GM18861 (cell line): ENCODE measurements at regions not wholly inside any gene's neighbourhood (a gene's known extent, or its start where the extent isn't known, plus 50 kb on each side); places are given as distances from the start of the nearest gene placed in this dataset.
"Not testable (repeated sequence)": the region's sequence is repeated elsewhere in the genome, so short reads cannot be mapped to it uniquely, and the experiment has no call there.

Experiments used
- ATAC-seq: cut with Tn5 transposase; IDR thresholded peaks from one replicate; pipeline ENCODE4 v1.9.1; 2021; ENCODE audit not compliant: unreplicated experiment

DNA sequence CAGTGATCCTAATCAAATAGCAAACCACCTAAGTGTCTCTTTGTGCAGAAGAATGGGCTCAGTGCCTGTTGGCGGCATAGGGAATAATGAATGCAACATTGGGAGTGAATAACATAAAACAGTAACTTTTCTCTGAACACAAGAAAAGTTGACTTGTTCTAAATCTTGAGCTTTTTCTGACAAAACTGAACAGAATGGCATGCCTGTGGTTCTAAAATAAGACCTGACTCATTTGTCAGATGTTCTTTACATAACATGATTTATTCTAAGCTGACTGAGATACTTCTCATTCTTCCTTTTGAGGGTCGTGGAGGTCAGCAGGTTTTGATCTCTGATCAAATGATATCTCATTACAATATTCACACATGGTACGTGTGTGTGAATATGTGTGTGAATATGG, 165.4 kb upstream of the WDR1 start:
- ATAC-seq: no peak

DNA sequence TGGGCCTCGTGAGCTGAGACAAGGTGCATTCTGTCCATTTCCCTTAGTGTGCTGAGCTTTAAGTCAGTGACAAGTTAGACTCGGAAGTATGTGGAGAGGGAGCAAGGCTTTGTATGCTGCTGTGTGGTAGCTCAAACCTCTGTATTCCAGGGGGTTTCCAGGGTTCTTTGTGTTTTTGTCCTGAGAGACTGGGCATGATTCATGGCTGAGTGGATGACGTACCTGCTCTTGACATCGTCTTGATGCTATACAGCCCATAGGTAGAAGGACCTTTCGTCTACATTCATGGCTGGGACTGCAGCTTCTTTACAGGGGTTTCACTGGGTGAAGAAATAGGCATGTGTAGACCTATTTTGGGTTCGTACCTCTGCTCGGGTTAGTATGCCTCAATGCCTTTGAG, 162.7 kb upstream of the WDR1 start:
- ATAC-seq: no peak

DNA sequence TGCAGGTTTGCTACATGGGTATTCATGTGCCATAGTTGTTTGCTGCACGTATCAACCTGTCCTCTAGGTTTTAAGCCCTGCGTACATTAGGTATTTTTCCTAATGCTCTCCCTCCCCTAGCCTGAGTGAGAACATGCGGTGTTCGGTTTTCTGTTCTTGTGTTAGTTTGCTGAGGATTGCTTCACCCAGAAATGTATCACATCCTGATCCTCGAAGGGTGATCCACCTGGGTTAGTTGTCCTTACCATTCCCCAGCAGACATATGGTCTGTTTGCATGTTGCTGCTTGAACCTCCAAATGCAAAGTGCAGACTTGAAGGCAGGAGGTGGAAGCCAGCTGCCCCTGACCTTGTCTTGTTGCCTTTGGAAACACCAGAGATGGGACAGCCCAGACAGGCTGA, 161.5 kb upstream of the WDR1 start:
- ATAC-seq: no peak

DNA sequence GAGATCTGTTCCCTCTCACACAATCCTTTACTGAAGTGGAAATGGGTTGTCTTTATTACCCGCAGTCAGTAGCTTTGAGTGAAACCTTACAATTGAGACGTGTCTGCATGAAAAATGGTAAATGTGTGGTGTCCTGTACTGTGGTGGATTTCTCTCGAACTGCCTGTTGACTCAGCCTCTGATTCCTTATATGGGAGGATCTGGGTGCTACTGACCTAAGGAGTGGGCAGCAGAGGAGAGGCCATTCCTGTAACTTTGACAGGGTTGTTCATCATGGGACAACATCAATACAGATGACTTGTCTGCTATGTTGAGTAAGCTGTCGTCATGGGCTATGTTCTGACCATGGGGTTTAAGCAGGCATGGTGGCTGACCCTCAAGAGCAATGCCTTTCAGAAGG, 159.6 kb upstream of the WDR1 start:
- no peak for ATAC-seq

DNA sequence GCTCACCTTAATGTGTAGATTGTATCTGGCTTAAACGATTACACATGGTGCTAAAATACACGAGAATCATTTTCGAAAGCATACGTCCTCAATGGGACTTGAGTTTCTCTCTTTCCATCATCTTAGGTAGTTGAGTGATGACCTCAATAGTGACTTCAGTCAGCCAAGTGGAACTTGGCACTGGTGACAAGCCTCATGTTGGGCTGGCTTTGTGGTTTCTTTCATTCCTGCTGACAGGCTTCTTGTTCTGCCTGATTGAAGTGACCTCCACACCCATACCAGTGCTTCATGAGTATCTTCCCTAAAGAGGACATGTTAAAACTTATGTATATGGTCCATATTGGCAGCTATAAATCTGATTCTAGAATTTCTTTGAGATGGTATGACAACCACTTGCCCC, 159.1 kb upstream of the WDR1 start:
- ATAC-seq: no peak

DNA sequence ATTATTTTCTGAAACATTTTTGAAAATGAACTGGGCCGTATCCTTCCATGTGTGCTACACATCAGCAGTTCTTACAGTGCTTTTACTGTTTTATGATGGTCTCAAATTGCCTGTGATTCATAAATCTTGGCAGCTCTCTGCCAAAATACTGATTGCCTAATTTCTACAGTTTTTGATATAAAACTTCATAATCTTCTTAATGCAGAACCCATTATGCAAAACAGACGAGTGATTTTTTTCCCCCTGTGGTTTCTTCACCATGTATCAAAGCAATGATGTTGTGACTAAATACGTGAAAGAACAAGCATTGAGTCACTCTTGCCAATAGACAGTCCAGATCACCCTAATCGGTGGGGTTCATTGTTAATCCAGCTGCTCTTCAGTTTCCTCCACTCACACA, 156.4 kb upstream of the WDR1 start:
- ATAC-seq: no peak

DNA sequence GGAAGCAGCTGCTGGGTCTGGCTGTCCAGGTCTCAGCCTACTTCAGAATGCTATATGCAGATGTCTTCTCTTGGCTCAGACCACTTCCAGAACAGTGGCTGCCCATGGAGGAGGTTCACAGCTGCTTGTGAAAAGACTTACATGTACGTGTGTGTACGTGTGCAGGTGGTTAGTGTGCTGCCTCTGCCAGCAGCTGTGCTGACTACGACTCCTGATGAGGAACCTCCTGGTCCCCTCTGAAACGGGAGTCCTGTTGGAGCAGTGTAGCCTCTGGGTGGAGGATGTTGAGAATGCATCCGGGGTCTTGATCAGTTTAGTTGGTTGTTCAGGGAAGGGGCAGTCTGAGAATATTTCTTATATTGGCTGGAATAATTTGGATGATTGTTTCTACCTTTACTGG, 155.9 kb upstream of the WDR1 start:
- no peak for ATAC-seq

DNA sequence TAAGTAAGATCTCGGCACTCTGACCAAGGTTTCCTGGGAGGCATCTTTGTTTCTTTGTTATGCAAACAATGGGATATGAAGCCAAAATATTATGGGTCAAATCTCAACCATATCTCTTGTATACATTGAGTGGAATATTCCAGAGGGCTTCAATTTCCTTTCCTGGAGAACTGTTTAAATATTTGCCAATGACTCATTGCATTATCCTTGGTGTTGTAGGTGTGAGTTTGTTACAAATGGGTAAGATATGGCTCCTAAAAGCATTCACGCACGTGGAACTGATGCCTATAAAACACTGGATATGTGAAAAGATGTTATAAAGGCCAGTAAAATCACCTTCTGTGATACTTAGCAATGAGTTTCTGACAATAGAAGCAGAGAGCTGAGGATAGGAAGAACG, 150.5 kb upstream of the WDR1 start:
- ATAC-seq: no peak

DNA sequence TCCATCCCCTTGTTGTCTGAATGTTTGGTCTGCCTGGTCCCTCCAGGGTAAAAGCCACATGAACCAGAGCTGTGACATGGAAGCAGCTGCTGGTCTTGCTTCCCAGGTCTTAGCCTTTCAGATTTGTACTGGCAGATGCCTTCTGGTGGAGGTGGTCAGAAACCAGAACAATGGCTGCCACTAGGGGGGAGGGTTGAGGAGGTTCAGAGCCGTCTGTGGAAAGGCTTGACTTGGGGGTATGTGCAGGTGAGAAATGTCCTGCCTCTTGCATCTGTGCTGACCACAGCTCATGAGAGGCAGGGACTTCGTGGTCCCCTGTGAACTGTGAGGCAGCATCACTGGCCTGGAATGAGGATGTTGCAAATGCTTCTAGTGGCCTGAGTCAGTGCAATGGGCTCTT, 144.2 kb upstream of the WDR1 start:
- no peak for ATAC-seq

DNA sequence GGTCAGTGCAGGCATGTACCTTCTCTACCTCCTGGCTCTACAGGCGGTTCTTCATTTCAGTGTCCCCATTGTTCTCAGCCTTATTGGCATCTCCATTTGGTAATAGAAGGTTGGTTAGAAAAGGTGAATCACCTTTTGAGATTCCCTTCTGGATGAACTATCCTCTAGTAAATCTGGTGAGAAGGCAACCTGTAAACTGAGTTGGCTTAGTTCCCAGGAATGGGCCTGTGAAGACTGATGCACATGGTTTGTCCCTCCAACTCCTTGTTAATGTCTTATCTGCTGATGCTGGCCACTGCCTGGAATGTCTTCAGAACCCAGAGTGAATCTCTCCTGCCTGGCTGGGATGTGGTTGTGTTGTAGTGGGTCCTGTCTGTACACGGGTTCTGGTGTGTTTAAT, 143.4 kb upstream of the WDR1 start:
- no peak for ATAC-seq

DNA sequence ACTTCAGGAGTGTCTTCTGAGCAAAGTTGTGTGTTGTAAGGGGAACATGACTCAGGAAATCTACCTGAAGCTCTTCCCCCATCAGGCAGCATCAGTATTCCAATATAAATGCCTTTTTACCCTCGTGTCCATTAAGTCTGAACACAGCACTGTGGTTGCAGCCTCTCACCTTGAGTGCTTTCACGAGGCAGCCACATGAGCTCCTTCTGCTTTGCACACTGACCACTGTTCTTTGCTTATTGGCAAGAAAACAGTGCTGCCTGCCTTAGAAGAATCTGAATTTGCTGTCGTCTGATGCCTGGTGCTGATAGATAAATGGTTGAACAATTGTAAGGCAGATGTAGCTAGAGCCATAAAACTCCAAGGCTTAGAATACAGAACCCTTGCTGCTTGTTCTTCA, 139.6 kb upstream of the WDR1 start:
- no peak for ATAC-seq

DNA sequence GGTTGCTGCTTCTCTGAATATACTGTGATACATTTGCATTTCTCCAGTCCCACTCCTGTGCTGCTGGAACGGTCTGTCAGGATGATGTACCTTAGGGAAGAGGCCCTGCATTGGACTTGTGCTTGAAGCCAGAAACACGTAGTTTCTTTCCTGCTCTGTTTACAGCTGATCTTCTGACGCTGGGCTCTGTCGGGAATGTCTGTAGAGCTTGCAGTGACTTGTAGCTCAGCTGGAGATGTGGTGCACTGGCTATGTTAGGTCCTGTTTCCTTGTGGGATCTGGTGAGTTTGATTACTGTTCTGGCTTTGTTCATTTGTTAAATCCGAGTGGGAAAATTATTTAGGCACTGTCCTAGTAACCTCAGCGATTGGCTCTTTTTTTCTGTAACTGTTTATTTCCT, 137.2 kb upstream of the WDR1 start:
- ATAC-seq: no peak

DNA sequence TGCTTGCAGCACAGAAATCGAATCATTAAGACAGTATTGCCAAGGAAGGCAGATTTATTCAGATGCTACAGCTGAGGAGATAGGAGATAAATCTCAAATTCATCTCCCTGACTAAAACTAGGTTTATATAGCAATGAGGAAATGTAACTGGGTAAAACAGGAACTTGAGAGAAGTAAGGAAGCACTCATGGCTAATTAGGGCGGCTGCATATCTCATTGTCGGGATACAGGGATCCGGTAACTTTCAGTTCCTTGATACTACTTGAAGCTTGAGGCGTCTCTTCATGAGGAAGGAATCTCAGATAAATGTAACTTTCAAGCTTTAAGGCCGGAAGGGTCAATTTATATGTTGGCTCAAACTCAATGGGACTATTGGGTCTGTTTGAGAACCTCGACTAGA, 129.2 kb upstream of the WDR1 start:
- ATAC-seq: no peak

DNA sequence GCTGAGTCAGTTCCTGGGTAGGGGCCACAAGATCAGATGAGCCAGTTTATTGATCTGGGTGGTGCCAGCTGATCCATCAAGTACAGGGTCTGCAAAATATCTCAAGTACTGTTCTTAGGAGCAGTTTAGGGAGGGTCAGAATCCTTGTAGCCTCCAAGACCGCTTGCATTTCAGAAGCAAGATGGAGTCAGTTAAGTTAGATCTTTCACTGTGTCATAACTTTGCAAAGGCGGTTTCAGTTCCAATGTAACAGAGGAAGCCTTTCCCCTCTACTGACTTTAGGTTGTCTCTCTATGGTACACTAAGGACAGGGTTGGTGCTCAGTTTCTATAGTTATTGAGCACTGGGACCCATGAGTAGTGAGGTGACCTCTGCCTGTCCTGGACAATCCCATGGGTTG, 127.3 kb upstream of the WDR1 start:
- no peak for ATAC-seq

DNA sequence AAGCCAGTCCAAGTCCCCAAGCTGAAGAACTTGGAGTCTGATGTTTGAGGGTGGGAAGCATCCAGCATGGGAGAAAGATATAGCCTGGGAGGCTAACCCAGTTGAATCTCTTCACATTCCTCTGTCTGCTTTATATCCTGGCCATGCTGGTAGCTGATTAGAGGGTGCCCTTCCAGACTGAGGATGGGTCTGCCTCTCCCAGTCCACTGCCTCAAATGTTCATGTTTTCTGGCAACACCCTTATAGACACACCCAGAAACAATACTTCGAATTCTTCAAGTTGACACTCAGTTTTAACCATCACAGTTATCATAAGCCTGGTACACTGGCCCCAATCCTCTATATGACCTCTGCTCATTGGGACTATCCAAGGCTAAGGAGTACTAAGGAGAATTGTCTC, 124.1 kb upstream of the WDR1 start:
- no peak for ATAC-seq

DNA sequence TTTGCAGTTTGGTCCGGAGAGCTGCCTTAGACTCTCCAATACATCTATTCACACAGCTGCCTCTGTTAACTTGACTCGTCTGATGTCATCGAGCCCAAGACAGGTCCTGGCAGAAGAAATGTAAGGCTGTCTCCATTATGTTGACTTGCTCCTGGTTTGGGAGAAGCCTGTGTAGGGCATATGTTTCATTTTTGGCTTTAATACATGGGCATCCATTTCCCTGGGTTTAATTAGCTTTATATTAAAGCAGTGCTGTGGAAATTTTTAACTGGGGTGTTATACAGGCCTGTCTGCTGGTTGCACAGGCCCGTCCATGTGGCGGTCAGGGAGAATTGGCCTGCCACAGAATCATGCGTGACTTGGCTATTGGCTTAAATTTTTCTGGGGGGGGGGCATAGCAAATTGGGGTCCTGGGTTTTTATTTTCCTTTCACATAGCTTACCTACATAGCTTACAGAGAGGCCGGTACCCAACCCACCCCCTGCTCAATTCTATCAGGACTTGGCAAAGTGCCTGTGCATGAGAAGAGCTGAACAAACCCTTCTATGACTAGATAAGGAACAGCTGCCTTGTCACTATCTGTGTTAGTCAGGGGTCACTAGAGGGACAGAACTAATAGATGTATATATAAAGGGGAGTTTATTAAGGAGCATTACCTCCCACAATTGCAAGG, 123.5 kb upstream of the WDR1 start:
- ATAC-seq: no peak

DNA sequence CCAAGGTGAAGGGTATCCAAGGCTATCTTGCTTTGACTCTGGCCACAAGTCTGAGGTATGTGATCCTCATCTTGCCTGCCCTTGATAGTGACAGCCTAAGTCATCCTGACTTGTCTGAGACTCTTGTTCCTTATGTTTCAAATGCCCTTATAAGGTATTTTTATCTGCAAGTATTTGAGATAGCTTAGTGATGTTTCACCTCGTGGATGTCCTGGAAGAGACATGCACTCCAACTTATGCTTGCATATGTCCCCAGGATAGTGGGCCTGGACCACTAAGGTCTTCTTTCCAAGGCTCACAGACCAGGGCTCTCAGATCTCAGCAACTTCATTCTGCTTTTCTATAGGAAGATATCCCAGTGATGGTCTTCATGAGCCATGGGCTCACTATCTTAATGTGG, 120.5 kb upstream of the WDR1 start:
- no peak for ATAC-seq

DNA sequence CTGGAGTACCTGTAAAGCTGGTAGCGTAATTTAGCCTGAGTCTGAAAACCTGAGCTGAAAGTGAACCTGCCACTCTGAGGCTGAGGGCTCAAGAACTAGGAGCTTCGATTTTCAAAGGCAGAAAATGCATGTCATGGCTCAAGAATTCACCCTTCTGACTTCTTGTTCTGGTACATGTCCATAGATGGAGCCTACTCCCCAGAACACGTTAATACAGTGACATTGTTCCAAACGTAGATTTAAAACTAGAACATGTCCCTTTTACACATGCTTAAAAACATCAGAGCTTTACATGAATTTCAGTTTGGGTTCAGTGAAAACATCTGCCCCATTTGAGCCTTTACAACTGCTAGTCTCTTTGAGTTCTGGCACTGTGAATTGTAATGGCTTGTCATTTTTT, 115.5 kb upstream of the WDR1 start:
- no peak for ATAC-seq

DNA sequence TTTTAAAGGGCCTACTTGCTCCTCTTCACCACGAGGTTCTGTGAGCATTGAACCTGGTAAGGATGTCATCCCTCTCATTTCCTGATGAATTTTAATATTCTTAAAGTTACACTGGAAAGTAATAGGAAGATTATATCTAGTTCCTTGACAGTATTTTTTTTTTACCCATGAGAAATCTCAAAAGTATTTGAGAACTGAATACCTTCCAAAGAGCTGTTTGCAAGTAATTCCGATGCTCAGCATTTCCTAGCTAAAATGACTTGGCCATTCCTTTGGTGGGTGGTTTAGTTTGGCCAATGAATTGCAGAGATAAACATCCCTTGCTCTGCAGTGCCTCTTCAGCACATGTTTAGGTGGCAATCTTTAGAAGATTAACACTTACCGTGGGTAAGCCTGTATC, 110.2 kb upstream of the WDR1 start:
- no peak for ATAC-seq

DNA sequence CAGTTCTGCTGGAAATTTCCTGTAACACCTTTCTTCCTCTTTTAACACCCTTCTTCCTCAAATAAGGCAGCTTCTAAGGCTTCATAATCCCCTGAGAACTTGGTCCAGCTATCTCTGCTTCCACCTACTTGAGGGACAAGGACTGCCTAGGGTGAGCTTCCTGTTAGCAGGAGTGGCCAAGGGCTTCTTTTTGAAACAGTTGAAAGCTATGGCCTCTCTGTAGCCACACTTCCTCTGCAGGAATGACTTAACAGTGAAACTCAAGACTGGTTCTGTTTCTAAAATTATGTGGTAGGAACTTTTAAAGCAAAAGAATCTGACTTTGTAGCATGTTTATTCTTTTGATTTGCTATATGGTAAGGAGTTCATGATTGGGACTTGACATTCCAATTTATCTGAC, 108.5 kb upstream of the WDR1 start:
- ATAC-seq: no peak

DNA sequence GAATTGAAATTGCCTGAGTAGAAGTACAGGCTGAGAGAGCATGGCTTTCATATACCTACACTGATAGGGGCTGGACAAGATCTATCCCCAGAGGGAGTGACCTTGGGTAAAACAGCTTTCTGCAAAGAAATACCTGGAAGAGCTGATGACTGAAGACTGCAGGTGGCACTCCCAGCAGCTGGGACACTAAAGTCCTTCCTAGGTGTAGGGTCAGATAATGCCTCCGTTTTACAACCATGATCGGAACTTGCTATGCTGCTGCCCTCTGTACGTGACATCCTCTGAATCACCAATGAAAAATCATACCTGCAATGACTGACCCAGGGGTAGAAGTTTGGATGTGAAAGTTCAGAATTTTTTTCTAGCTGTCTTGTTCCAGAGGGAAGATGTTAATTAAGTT, 107.2 kb upstream of the WDR1 start:
- no peak for ATAC-seq

DNA sequence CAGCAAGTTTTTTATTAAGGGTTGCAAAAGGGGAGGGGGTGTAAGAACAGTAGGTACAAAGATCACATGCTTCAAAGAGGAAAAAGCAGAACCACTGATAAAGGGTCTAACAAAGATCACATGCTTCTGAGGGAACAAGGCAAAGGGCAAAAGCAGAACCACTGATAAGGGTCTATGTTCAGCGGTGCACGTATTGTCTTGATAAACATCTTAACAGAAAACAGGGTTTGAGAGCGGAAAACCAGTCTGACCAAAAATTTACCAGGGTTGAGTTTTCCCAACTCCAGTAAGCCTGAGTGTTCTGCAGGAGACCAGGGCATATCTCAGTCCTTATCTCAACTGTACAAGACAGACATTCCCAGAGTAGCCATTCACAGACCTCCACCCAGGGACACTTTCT, 96.9 kb upstream of the WDR1 start:
- ATAC-seq: not testable (repeated sequence)

DNA sequence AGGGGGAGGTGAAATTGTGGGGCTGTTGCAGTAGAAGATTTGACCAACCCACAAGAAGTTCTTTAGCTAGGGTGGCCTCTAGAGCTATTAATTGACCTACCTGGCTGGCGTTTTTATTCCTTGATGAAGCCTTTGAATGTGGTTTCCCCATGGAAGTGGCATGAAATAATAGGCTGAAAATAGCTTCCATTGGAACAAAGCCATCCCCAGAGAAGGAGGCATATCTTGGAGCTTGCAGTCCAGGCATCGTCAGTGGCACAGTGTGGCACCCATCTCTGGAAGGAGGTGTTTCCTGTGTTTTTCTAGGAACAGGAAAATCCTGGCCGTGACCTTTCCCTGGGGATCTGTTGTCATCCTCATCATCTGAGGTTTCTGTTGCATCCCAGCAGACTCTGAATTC, 96.3 kb upstream of the WDR1 start:
- no peak for ATAC-seq

DNA sequence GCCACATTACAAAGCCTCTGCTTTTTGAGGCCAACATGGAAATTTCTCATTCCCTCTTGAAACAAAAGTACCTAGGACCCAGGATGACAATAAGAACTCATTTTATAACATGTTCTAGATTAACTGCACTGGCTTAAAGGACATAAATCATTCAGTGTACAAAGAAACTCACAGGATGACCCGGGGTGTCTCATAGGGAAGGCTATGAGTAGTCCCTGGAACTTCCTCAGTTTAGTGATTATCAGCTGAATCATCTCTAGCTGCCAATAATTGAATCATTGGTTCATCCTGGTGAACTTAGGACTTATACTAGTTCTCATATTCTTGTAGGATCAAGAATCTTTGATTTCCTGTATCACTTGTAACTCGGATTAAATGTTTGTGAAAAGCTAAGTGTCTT, 95.8 kb upstream of the WDR1 start:
- ATAC-seq: no peak
